IMR-90 (cell line): ENCODE measurements at regions not wholly inside any gene's neighbourhood (a gene's known extent, or its start where the extent isn't known, plus 50 kb on each side); places are given as distances from the start of the nearest gene placed in this dataset.

ENCODE experiments used
- ATAC-seq: fragments of 200-7000 bp; cut with Tn5 transposase; 2 replicates; pipeline ENCODE4 v1.9.1; 2020; ENCODE audit warnings: low read depth, mild to moderate bottlenecking, moderate library complexity
- BruUV-seq: library from RNA; stranded (reverse); fragments of 400-500 nt; replicated peaks from 2 replicates; lab custom pipeline; 2021; lab: Mats Ljungman, UMichigan
- CTCF ChIA-PET: fragments of 300-600 bp; formaldehyde crosslinking; extraction: SDS; loops from one replicate; lab custom pipeline; 2021; ENCODE audit warnings: antibody characterized with exemption; lab: Yijun Ruan, JAX
- POLR2A ChIA-PET: fragments of 300-600 bp; sonication (Branson Sonifier 250); formaldehyde crosslinking; loops from one replicate; lab custom pipeline; 2022; ENCODE audit warnings: antibody characterized with exemption; ENCODE audit not compliant: unreplicated experiment; lab: Charles Lee
- DNase-seq: peaks from one replicate; pipeline ENCODE4 v3.0.0; 2013
- H2AFZ ChIP-seq: replicated peaks from 2 replicates; pipeline ENCODE3; 2013; ENCODE audit warnings: low read length, mild to moderate bottlenecking; ENCODE audit not compliant: poor library complexity
- H2AK5ac ChIP-seq: 2 replicates; pipeline ENCODE4 v1.6.1; 2013; ENCODE audit warnings: low read depth, low read length, inconsistent platforms
- H2AK9ac ChIP-seq: replicated peaks from 2 replicates; pipeline ENCODE3; 2013; ENCODE audit warnings: mild to moderate bottlenecking, low read depth, low read length, moderate library complexity; ENCODE audit not compliant: poor library complexity
- H2BK120ac ChIP-seq: 2 replicates; pipeline ENCODE4 v1.6.1; 2013; ENCODE audit warnings: low read depth, low read length, inconsistent platforms
- H2BK15ac ChIP-seq: 3 replicates; pipeline ENCODE4 v1.6.1; 2013; ENCODE audit warnings: low read depth, low read length, inconsistent platforms
- H2BK20ac ChIP-seq: 2 replicates; pipeline ENCODE4 v1.6.1; 2013; ENCODE audit warnings: low read depth, mild to moderate bottlenecking, inconsistent platforms, low read length, moderate library complexity
- H2BK5ac ChIP-seq: 2 replicates; pipeline ENCODE4 v1.6.1; 2013; ENCODE audit warnings: mild to moderate bottlenecking, low read depth, low read length, inconsistent platforms; ENCODE audit not compliant: poor library complexity, severe bottlenecking
- H3K14ac ChIP-seq: replicated peaks from 2 replicates; pipeline ENCODE4 v1.6.1; 2013; ENCODE audit warnings: low read depth, low read length, inconsistent platforms
- H3K18ac ChIP-seq: 2 replicates; pipeline ENCODE4 v1.6.1; 2013; ENCODE audit warnings: low read depth, low read length, control low read depth
- H3K23ac ChIP-seq: 2 replicates; pipeline ENCODE4 v1.6.1; 2013; ENCODE audit warnings: low read depth, low read length, inconsistent platforms
- H3K27ac ChIP-seq: 2 replicates; pipeline ENCODE4 v1.5.1; 2013; ENCODE audit warnings: mild to moderate bottlenecking, control low read depth, low read length; ENCODE audit not compliant: insufficient read depth
- H3K27me3 ChIP-seq: 2 replicates; pipeline ENCODE4 v1.6.1; 2013; ENCODE audit warnings: low read length; ENCODE audit not compliant: control insufficient read depth, insufficient read depth
- H3K36me3 ChIP-seq: 2 replicates; pipeline ENCODE4 v1.6.1; 2013; ENCODE audit warnings: low read length, mixed read lengths; ENCODE audit not compliant: control insufficient read depth, insufficient read depth
- H3K4ac ChIP-seq: 2 replicates; pipeline ENCODE4 v1.6.1; 2013; ENCODE audit warnings: low read depth, low read length, inconsistent platforms
- H3K4me1 ChIP-seq: 2 replicates; pipeline ENCODE4 v1.6.1; 2013; ENCODE audit warnings: low read length, mixed read lengths; ENCODE audit not compliant: control insufficient read depth, insufficient read depth
- H3K4me2 ChIP-seq: 2 replicates; pipeline ENCODE4 v1.6.1; 2013; ENCODE audit warnings: low read depth, mild to moderate bottlenecking, control low read depth, low read length, moderate library complexity
- H3K4me3 ChIP-seq: 2 replicates; pipeline ENCODE4 v1.5.1; 2013; ENCODE audit warnings: low read depth, mild to moderate bottlenecking, control low read depth, low read length, moderate library complexity; ENCODE audit not compliant: insufficient read depth
- H3K56ac ChIP-seq: 2 replicates; pipeline ENCODE4 v1.6.1; 2013; ENCODE audit warnings: low read length, inconsistent platforms; ENCODE audit not compliant: insufficient read depth; ENCODE audit errors: extremely low read depth
- H3K79me1 ChIP-seq, 2 experiments: 2 replicates each; pipeline ENCODE4 v1.6.1; 2013; ENCODE audit warnings: low read length in 2 of 2, inconsistent platforms in 1 of 2, low read depth in 1 of 2
- H3K9ac ChIP-seq: 2 replicates; pipeline ENCODE4 v1.6.1; 2013; ENCODE audit warnings: low read depth, low read length, control low read depth
- H3K9me1 ChIP-seq: 2 replicates; pipeline ENCODE4 v1.6.1; 2013; ENCODE audit warnings: low read length, inconsistent platforms; ENCODE audit not compliant: insufficient read depth
- H3K9me3 ChIP-seq: 2 replicates; pipeline ENCODE4 v1.6.1; 2013; ENCODE audit warnings: low read length; ENCODE audit not compliant: control insufficient read depth, insufficient read depth
- H4K20me1 ChIP-seq: 2 replicates; pipeline ENCODE4 v1.6.1; 2013; ENCODE audit warnings: low read length, inconsistent platforms; ENCODE audit not compliant: insufficient read depth
- H4K5ac ChIP-seq: 2 replicates; pipeline ENCODE4 v1.6.1; 2013; ENCODE audit warnings: mild to moderate bottlenecking, low read depth, low read length, control low read depth
- H4K8ac ChIP-seq, 2 experiments: 2 replicates each; pipeline ENCODE4 v1.6.1; 2013; ENCODE audit warnings: low read depth in 2 of 2, low read length in 2 of 2, control low read depth in 1 of 2, inconsistent platforms in 1 of 2
- H4K91ac ChIP-seq: 2 replicates; pipeline ENCODE4 v1.6.1; 2013; ENCODE audit warnings: low read depth, low read length, inconsistent platforms; ENCODE audit not compliant: insufficient read depth
- CHD1 ChIP-seq: IDR thresholded peaks from 2 replicates; pipeline ENCODE4 v1.6.1; 2012; ENCODE audit warnings: low read depth, low read length, improper control_type of control experiment
- MXI1 ChIP-seq: IDR thresholded peaks from 2 replicates; pipeline ENCODE4 v1.6.1; 2012; ENCODE audit warnings: low read depth, mild to moderate bottlenecking, low read length, moderate library complexity, borderline replicate concordance
- WGBS, 2 experiments: methylation state at CpG; one replicate each; pipeline versions ENCODE4 v1.1.5 to v1.1.7; 2013; ENCODE audit warnings: missing lambda C conversion rate in 2 of 2; ENCODE audit not compliant: insufficient read length in 1 of 2; ENCODE audit errors: extremely low coverage in 2 of 2; 5-methylcytosine and 5-hydroxymethylcytosine counted together
- dilution Hi-C: fragments of 300-500 bp; cut with HindIII; formaldehyde crosslinking; loops from one replicate; pipeline ENCODE4 v1.14.3; 2018; ENCODE audit warnings: low sequenced_read_pairs; ENCODE audit not compliant: unreplicated experiment
- in situ Hi-C: fragments of 300-500 bp; cut with MboI; formaldehyde crosslinking; loops from 3 replicates; pipeline ENCODE4 v1.14.3; 2019; ENCODE audit warnings: low sequenced_read_pairs, inconsistent platforms, mixed read lengths
- intact Hi-C: fragments of 100-400 bp; cut with micrococcal nuclease; formaldehyde crosslinking; loops from 2 replicates; pipeline ENCODE4 v1.10.0; 2022

DNA sequence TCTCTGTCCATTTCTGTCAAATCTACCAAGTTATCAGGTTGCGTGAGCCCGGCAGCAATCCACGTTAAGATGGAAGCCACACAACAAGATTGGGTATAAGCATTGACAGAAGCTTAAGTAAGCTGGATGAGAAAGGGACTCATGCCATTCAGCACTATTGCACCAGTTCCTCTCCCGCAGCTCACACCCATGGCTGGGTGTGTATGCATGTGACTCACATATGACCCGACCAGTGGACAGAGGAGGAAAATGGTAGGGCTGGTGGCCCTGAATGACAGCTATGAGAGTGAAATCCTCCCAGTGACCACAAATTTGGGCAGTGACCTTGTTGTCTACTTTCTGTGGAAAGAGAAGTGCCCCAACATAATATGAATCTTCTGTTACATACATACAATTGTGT lies 113.5 kb downstream of the OTOR start:
- H4K20me1 ChIP-seq: no peaks in the 10 kb centered on the region
- no peak for DNase-seq
- no CpG with 5 or more reads among the region's 5 CpGs for WGBS, 2 experiments
- no peak overlapping the region for H3K4me3 ChIP-seq
- H3K27ac ChIP-seq: no peak overlapping the region
- no peak overlapping the region for H2AK9ac ChIP-seq
- in situ Hi-C loops (no loop called here), intact Hi-C loops (no loop called here), dilution Hi-C loops (no loop called here)
- BruUV-seq: no TSS peak
- H3K9ac ChIP-seq: no peak overlapping the region
- no peak overlapping the region for H2BK120ac ChIP-seq
- no peak overlapping the region for H3K14ac ChIP-seq
- H3K4me1 ChIP-seq: no peaks in the 10 kb centered on the region
- no peak overlapping the region for H2AFZ ChIP-seq
- no peak overlapping the region for H3K18ac ChIP-seq
- ChIA-PET CTCF (no interaction called here), POLR2A (no interaction called here)
- H3K56ac ChIP-seq: no peak overlapping the region
- H4K5ac ChIP-seq: no peak overlapping the region
- H3K36me3 ChIP-seq: no peaks in the 10 kb centered on the region
- no peak overlapping the region for H3K4ac ChIP-seq
- H3K23ac ChIP-seq: no peak overlapping the region
- H4K91ac ChIP-seq: no peak overlapping the region
- no peaks in the 10 kb centered on the region for H3K79me1 ChIP-seq
- H4K8ac ChIP-seq: no peak overlapping the region
- H3K4me2 ChIP-seq: no peak overlapping the region
- H3K27me3 ChIP-seq: no peaks in the 10 kb centered on the region
- no peak overlapping the region for H2AK5ac ChIP-seq
- H3K9me1 ChIP-seq: no peaks in the 10 kb centered on the region
- TF ChIP-seq CHD1 (no peak), MXI1 (no peak)
- no peak overlapping the region for H2BK20ac ChIP-seq
- ATAC-seq: no peak
- no peak overlapping the region for H2BK15ac ChIP-seq
- H3K9me3 ChIP-seq: 0 out of 2 replicates have a peak, but pooled peaks cover 2% of the 10 kb centered on the region
- H2BK5ac ChIP-seq: no peak overlapping the region
